Thyroid gland (tissue), 4 donors: ENCODE measurements at regions not wholly inside any gene's neighbourhood (a gene's known extent, or its start where the extent isn't known, plus 50 kb on each side); places are given as distances from the start of the nearest gene placed in this dataset.

Experiments used
- POLR2A ChIP-seq, 2 donors: fragments of 450-650 bp; IDR thresholded peaks; one replicate each; pipeline ENCODE4 v1.6.1; 2017; ENCODE audit warnings: antibody characterized with exemption in 2 of 2, mild to moderate bottlenecking in 2 of 2, moderate library complexity in 1 of 2
- TF ChIP-seq, protein P1 (sequence below), 6 experiments: fragments of 200-600 bp in 3 of 6; fragments of 450-650 bp in 3 of 6; sonication (generic) in 3 of 6; IDR thresholded peaks; one replicate each; pipeline ENCODE4 v1.5.1; 2016 to 2019; ENCODE audit warnings: antibody characterized with exemption in 6 of 6, mild to moderate bottlenecking in 2 of 6, inconsistent platforms in 1 of 6, moderate library complexity in 1 of 6

DNA sequence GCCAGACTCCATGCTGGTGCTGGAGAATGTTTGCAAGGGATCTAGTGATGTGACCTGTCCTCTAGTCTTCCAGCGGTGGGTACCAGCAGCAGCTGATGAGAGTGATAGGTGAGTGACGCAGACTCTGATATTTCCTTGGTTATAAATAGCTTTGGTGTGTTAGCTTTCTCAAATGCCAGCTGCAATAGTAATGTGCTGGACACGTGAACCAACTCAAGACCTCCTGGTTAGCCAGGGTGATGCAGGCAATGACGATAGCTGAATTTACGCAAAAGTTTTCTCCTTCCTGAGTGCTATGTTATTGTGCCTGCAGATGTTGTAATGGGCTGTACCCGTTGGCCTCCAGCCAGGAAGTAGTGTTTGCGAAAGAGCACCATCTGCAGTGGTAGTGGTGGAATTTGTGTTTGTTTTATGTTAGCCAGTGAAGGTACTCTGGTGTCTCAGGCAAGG lies 129.5 kb downstream of the CYSLTR2 start:
- TF ChIP-seq POLR2A (IDR thresholded peaks at IDR 0.05) = no peak
- TF ChIP-seq, protein P1, sequence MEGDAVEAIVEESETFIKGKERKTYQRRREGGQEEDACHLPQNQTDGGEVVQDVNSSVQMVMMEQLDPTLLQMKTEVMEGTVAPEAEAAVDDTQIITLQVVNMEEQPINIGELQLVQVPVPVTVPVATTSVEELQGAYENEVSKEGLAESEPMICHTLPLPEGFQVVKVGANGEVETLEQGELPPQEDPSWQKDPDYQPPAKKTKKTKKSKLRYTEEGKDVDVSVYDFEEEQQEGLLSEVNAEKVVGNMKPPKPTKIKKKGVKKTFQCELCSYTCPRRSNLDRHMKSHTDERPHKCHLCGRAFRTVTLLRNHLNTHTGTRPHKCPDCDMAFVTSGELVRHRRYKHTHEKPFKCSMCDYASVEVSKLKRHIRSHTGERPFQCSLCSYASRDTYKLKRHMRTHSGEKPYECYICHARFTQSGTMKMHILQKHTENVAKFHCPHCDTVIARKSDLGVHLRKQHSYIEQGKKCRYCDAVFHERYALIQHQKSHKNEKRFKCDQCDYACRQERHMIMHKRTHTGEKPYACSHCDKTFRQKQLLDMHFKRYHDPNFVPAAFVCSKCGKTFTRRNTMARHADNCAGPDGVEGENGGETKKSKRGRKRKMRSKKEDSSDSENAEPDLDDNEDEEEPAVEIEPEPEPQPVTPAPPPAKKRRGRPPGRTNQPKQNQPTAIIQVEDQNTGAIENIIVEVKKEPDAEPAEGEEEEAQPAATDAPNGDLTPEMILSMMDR (IDR thresholded peaks at IDR 0.05) = no peak
